Stimulated activated CD4-positive, alpha-beta T cell treated with anti-CD3 and anti-CD28 coated beads, Interleukin-4, amount 100 ng/mL, for 48 hours (primary cell): ENCODE measurements at regions not wholly inside any gene's neighbourhood (a gene's known extent, or its start where the extent isn't known, plus 50 kb on each side); places are given as distances from the start of the nearest gene placed in this dataset.
"Not testable (repeated sequence)": the region's sequence is repeated elsewhere in the genome, so short reads cannot be mapped to it uniquely, and the experiment has no call there.

Source experiments
- DNase-seq, 2 donors: peaks; one replicate each; pipeline ENCODE4 v3.0.0-alpha.2; 2020; ENCODE audit warnings: low read depth in 2 of 2

GRCh38 chr21:39082656-39083376 lies 100.4 kb downstream of the PSMG1 start:
- no peak for DNase-seq

GRCh38 chr21:39080366-39080765 lies 102.9 kb downstream of the PSMG1 start:
- DNase-seq, result no peak

GRCh38 chr21:39079617-39080016 lies 103.6 kb downstream of the PSMG1 start:
- no peak for DNase-seq

- DNase-seq, result no peak
Measured at GRCh38 chr21:39078322-39079065, 104.8 kb downstream of the PSMG1 start.

GRCh38 chr21:39077876-39078275 lies 105.4 kb downstream of the PSMG1 start:
- DNase-seq, result no peak

- DNase-seq, result no peak
Measured at GRCh38 chr21:39074508-39074907, 108.7 kb downstream of the PSMG1 start.

- DNase-seq, result no peak
Measured at GRCh38 chr21:39073717-39074116, 109.5 kb downstream of the PSMG1 start.

GRCh38 chr21:39073063-39073462 lies 110.2 kb downstream of the PSMG1 start:
- no peak for DNase-seq

GRCh38 chr21:39072468-39072867 lies 110.8 kb downstream of the PSMG1 start:
- no peak for DNase-seq

- no peak for DNase-seq
Measured at GRCh38 chr21:39071623-39072214, 111.5 kb downstream of the PSMG1 start.

GRCh38 chr21:39069856-39070255 lies 113.4 kb downstream of the PSMG1 start:
- DNase-seq, result not testable (repeated sequence)

GRCh38 chr21:39066829-39067780 lies 116.1 kb downstream of the PSMG1 start:
- no peak for DNase-seq

- DNase-seq, result no peak
Measured at GRCh38 chr21:39065917-39066316, 117.3 kb downstream of the PSMG1 start.

GRCh38 chr21:39064325-39065012 lies 118.8 kb downstream of the PSMG1 start:
- no peak for DNase-seq

GRCh38 chr21:39063517-39063916 lies 119.7 kb downstream of the PSMG1 start:
- DNase-seq, result no peak

GRCh38 chr21:39062196-39062595 lies 121.1 kb downstream of the PSMG1 start:
- DNase-seq, result no peak

GRCh38 chr21:39061766-39062165 lies 121.5 kb downstream of the PSMG1 start:
- DNase-seq, result no peak

GRCh38 chr21:39060485-39061083 lies 122.7 kb downstream of the PSMG1 start:
- DNase-seq, result no peak

GRCh38 chr21:39057121-39057520 lies 126.1 kb downstream of the PSMG1 start:
- DNase-seq, result no peak

GRCh38 chr21:39056636-39057035 lies 126.6 kb downstream of the PSMG1 start:
- no peak for DNase-seq
